ENCODE measurements at regions not wholly inside any gene's neighbourhood (a gene's known extent, or its start where the extent isn't known, plus 50 kb on each side); places are given as distances from the start of the nearest gene placed in this dataset.
"Not testable (repeated sequence)": the region's sequence is repeated elsewhere in the genome, so short reads cannot be mapped to it uniquely, and the experiment has no call there.

DNA sequence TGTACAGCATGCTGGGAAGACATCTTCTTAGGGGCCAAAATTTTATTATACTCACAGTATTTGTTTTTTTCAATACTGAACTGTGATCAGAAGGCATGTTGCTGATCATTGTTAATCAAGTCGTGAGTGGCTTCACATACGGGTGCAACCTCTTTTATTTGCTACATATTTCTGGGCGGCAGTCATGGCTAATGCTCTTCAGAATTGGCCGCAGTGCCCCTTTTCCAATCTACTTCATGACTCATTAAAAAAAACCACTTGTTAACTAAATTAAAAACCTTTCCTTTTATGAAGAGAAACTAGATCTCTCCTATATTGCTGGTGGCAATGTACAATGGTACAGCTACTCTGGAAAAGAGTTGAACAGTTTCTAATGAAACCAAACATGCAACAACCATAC is 101.5 kb upstream of the C1GALT1C1 start:
- H3K9me3 ChIP-seq, result no peaks in the 10 kb centered on the region
- H3K36me3 ChIP-seq, result no peaks in the 10 kb centered on the region
- no peaks in the 10 kb centered on the region for H3K4me1 ChIP-seq
- no peaks in the 10 kb centered on the region for H3K27me3 ChIP-seq
- no peak overlapping the region for H3K27ac ChIP-seq
- no peak for DNase-seq (ENCODE audit: low spot score in 2 of 2)
- 57% methylated on average over 4 of the region's 4 CpGs for WGBS
- TF ChIP-seq POLR2AphosphoS5 (IDR thresholded peaks at IDR 0.05) (no peak), POLR2A (IDR thresholded peaks at IDR 0.05) (no peak), EP300 (IDR thresholded peaks at IDR 0.05) (no peak)
- TF ChIP-seq, protein P1, sequence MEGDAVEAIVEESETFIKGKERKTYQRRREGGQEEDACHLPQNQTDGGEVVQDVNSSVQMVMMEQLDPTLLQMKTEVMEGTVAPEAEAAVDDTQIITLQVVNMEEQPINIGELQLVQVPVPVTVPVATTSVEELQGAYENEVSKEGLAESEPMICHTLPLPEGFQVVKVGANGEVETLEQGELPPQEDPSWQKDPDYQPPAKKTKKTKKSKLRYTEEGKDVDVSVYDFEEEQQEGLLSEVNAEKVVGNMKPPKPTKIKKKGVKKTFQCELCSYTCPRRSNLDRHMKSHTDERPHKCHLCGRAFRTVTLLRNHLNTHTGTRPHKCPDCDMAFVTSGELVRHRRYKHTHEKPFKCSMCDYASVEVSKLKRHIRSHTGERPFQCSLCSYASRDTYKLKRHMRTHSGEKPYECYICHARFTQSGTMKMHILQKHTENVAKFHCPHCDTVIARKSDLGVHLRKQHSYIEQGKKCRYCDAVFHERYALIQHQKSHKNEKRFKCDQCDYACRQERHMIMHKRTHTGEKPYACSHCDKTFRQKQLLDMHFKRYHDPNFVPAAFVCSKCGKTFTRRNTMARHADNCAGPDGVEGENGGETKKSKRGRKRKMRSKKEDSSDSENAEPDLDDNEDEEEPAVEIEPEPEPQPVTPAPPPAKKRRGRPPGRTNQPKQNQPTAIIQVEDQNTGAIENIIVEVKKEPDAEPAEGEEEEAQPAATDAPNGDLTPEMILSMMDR (IDR thresholded peaks at IDR 0.05), result no peak
- no peak overlapping the region for H3K4me3 ChIP-seq

DNA sequence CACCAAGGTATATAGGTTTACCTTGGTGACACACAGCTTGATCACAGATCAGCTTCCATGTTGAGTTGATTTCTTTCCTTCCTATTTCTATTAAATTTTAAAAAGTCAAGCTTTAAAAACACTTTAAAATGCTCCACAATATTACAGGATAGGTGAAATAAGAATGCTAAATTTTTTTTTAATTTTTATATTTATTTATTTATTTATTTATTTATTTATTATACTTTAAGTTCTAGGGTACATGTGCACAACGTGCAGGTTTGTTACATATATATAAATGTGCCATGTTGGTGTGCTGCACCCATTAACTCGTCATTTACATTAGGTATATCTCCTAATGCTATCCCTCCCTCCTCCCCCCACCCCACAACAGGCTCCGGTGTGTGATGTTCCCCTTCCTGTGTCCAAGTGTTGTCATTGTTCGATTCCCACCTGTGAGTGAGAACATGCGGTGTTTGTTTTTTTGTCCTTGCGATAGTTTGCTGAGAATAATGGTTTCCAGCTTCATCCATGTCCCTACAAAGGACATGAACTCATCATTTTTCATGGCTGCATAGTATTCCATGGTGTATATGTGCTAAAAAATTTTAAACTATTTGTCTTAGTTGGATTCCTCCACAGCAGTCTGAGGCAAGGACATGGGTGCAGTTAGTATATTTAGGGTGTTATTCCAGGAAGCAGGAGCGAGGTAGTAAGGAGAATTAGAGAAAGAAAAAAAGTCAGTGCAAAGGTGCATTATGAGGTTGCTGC is 99.8 kb upstream of the C1GALT1C1 start:
- H3K9me3 ChIP-seq; H3K27ac ChIP-seq; DNase-seq (ENCODE audit: low spot score in 2 of 2); H3K36me3 ChIP-seq; H3K4me1 ChIP-seq; H3K27me3 ChIP-seq; H3K4me3 ChIP-seq: not testable (repeated sequence)
- WGBS, result 84% methylated on average over 7 of the region's 7 CpGs

DNA sequence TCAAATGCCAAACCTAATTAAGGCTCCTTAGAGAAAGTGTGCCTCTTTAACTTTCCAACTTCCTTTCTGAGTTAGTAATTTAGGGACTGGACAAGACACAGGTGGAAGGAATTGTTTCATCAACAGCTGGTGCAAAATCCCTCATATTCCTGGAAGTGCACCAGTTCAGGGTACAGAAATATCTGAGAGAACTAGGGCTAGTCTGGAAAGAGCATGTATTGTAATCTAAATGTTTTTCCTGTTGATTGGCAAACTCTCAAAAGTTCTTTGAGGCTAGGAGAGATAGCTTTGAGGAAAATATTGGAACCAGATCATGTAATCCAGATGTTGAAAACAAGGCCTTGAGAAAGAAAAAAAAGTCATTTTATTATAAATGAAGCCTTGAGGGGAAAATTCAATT is 98.1 kb upstream of the C1GALT1C1 start:
- Histone ChIP-seq H3K36me3 (no peaks in the 10 kb centered on the region), H3K27me3 (no peaks in the 10 kb centered on the region), H3K9me3 (no peaks in the 10 kb centered on the region), H3K27ac (no peak overlapping the region), H3K4me3 (no peak overlapping the region), H3K4me1 (no peaks in the 10 kb centered on the region)
- TF ChIP-seq EP300 (IDR thresholded peaks at IDR 0.05) (no peak), POLR2A (IDR thresholded peaks at IDR 0.05) (no peak), POLR2AphosphoS5 (IDR thresholded peaks at IDR 0.05) (no peak)
- TF ChIP-seq, protein P1 (IDR thresholded peaks at IDR 0.05), result no peak
- DNase-seq (ENCODE audit: low spot score in 2 of 2), result no peak

DNA sequence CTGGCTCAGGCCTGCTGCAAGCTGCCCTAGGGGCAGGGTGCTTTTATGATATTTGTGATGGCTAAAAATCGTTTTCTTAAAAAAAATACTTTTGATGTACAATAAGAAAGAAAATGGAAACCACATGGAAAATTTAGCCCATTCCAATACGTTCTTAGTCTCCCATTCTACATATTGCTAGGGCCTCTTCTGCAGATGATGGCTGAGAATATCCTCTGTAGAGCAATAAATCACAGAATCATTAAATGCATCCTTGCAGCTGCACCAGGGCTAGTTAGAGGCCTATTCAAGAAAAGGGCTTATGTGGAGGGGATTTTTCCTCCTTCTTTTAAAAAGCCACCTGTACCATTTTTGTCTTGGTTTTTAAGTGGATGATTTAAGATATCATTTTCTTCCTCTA is 97.6 kb upstream of the C1GALT1C1 start:
- no peak for DNase-seq (ENCODE audit: low spot score in 2 of 2)
- TF ChIP-seq, protein P1 (IDR thresholded peaks at IDR 0.05), result no peak
- TF ChIP-seq EP300 (IDR thresholded peaks at IDR 0.05) (no peak), POLR2A (IDR thresholded peaks at IDR 0.05) (no peak), POLR2AphosphoS5 (IDR thresholded peaks at IDR 0.05) (no peak)
- H3K27me3 ChIP-seq, result no peaks in the 10 kb centered on the region
- no peak overlapping the region for H3K27ac ChIP-seq
- WGBS, result 41% methylated on average over 2 of the region's 2 CpGs
- H3K36me3 ChIP-seq, result no peaks in the 10 kb centered on the region
- H3K9me3 ChIP-seq, result no peaks in the 10 kb centered on the region
- H3K4me3 ChIP-seq, result no peak overlapping the region
- no peaks in the 10 kb centered on the region for H3K4me1 ChIP-seq

DNA sequence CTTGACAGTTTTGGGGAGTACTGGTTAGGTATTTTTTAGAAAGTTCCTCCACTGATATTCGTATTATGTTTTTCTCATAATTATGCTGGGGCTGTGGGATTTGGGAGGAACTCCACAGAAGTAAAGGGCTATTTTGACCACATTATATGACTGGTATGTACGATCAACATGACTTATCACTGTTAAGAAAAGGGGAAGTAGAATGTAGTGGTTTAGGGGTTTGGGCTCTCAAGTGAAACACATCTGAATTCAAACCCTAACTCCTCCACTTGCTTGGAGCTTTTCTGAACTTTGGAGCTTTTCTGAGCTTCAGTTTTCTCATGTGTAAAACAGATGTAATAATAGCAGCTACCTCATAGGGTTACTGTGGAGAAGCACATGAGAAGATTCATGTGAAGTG is 96.4 kb upstream of the C1GALT1C1 start:
- no peak for TF ChIP-seq EP300 (IDR thresholded peaks at IDR 0.05)
- TF ChIP-seq POLR2AphosphoS5 (IDR thresholded peaks at IDR 0.05), result no peak
- TF ChIP-seq POLR2A (IDR thresholded peaks at IDR 0.05), result no peak
- TF ChIP-seq, protein P1 (IDR thresholded peaks at IDR 0.05), result no peak
- H3K4me1 ChIP-seq, result no peaks in the 10 kb centered on the region
- H3K36me3 ChIP-seq, result no peaks in the 10 kb centered on the region
- H3K9me3 ChIP-seq, result no peaks in the 10 kb centered on the region
- 50% methylated on average over 2 of the region's 2 CpGs for WGBS
- H3K27ac ChIP-seq, result no peak overlapping the region
- no peak for DNase-seq (ENCODE audit: low spot score in 2 of 2)
- no peak overlapping the region for H3K4me3 ChIP-seq
- H3K27me3 ChIP-seq, result no peaks in the 10 kb centered on the region

DNA sequence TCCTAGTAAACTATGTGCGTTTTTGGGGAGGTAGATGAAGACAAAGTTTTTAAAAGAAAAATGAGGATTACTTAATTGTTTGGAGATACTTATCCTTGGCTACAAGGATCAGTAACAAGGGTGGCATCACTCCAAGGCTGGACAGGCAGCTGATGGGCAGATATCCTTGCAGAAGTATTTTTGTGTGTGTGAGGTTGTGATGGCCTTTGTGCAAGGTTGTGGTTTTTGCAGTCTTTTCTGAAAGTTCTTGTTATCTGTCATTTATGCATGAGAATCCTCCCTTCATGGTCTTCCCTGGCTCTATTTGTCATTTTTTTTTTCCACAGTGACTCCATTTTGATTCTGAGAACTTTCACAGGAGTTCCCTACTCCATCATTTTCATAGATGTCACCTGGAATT is 96.0 kb upstream of the C1GALT1C1 start:
- DNase-seq (ENCODE audit: low spot score in 2 of 2), result no peak
- 79% methylated on average over 1 of the region's 1 CpG for WGBS
- no peaks in the 10 kb centered on the region for H3K36me3 ChIP-seq
- no peak overlapping the region for H3K27ac ChIP-seq
- no peak for TF ChIP-seq POLR2A (IDR thresholded peaks at IDR 0.05)
- TF ChIP-seq, protein P1 (IDR thresholded peaks at IDR 0.05), result no peak
- TF ChIP-seq POLR2AphosphoS5 (IDR thresholded peaks at IDR 0.05), result no peak
- no peak for TF ChIP-seq EP300 (IDR thresholded peaks at IDR 0.05)
- H3K27me3 ChIP-seq, result no peaks in the 10 kb centered on the region
- no peak overlapping the region for H3K4me3 ChIP-seq
- no peaks in the 10 kb centered on the region for H3K9me3 ChIP-seq
- no peaks in the 10 kb centered on the region for H3K4me1 ChIP-seq

Measured in suprapubic skin (tissue), 4 donors.